ENCODE measurements at regions not wholly inside any gene's neighbourhood (a gene's known extent, or its start where the extent isn't known, plus 50 kb on each side); places are given as distances from the start of the nearest gene placed in this dataset.

- TF ChIP-seq, protein P1, sequence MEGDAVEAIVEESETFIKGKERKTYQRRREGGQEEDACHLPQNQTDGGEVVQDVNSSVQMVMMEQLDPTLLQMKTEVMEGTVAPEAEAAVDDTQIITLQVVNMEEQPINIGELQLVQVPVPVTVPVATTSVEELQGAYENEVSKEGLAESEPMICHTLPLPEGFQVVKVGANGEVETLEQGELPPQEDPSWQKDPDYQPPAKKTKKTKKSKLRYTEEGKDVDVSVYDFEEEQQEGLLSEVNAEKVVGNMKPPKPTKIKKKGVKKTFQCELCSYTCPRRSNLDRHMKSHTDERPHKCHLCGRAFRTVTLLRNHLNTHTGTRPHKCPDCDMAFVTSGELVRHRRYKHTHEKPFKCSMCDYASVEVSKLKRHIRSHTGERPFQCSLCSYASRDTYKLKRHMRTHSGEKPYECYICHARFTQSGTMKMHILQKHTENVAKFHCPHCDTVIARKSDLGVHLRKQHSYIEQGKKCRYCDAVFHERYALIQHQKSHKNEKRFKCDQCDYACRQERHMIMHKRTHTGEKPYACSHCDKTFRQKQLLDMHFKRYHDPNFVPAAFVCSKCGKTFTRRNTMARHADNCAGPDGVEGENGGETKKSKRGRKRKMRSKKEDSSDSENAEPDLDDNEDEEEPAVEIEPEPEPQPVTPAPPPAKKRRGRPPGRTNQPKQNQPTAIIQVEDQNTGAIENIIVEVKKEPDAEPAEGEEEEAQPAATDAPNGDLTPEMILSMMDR (IDR thresholded peaks at IDR 0.05): no peak
- no peak for TF ChIP-seq POLR2A (IDR thresholded peaks at IDR 0.05)
These were observed 81.4 kb downstream of the PRR32 start for GRCh38 chrX:126900937-126901336.
